ENCODE measurements at regions not wholly inside any gene's neighbourhood (a gene's known extent, or its start where the extent isn't known, plus 50 kb on each side); places are given as distances from the start of the nearest gene placed in this dataset.

DNA sequence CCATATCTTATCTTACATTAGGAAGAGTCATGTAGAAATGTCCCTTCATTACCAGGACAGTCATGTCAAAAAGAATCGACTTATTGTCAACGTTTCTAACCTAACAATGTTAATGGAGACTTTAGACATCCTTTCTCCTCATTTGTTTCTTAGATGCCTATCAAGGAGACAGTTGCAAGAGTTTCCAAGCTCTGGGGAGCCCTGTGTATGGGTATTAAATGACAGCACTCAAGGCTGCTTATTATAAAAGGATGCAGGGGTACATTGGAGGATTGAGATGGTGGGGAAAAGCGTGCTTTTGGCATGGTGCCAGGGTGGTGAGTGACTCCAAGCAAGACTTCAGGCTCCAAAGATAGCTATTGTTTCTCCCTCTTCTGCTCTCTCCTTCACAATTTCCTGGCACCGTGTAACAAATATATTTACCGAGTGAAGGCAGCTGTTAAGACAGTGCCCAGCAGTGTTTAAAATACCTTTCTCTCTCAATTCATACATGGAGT, 461.3 kb upstream of the CLINT1 start:
- Histone ChIP-seq H2AFZ (ENCODE audit: insufficient read depth, low read depth, low read length, poor library complexity, severe bottlenecking) (no peak overlapping the region), H3K4me1 (ENCODE audit: control insufficient read depth in 1 of 2, insufficient read depth in 2 of 2, low read length in 2 of 2) (no peaks in the 10 kb centered on the region), H3K27me3 (ENCODE audit: control insufficient read depth in 2 of 2, insufficient read depth in 2 of 2, low read length in 2 of 2) (no peaks in the 10 kb centered on the region), H3K36me3 (replicated peaks in 1 of 2; ENCODE audit: control insufficient read depth in 1 of 2, insufficient read depth in 2 of 2, low read length in 2 of 2) (no peaks in the 10 kb centered on the region), H3K79me2 (ENCODE audit: insufficient read depth, low read length) (no peaks in the 10 kb centered on the region), H3K27ac (ENCODE audit: low read depth in 1 of 2, low read length in 2 of 2) (no peak overlapping the region), H3K4me3 (replicated peaks in 1 of 3; ENCODE audit: low read depth in 2 of 3, low read length in 3 of 3) (no peak overlapping the region), H3K9me3 (replicated peaks in 1 of 2; ENCODE audit: control insufficient read depth in 1 of 2, insufficient read depth in 1 of 2, low read length in 2 of 2) (no peaks in the 10 kb centered on the region), H4K20me1 (ENCODE audit: insufficient read depth, low read length) (no peaks in the 10 kb centered on the region), H3K4me2 (replicated peaks; ENCODE audit: extremely low read depth, low read length, poor library complexity, severe bottlenecking) (no peak overlapping the region), H3K9ac (ENCODE audit: insufficient read depth, low read length, poor library complexity, severe bottlenecking) (no peak overlapping the region)
- no peak for DNase-seq
- TF ChIP-seq, protein P1, sequence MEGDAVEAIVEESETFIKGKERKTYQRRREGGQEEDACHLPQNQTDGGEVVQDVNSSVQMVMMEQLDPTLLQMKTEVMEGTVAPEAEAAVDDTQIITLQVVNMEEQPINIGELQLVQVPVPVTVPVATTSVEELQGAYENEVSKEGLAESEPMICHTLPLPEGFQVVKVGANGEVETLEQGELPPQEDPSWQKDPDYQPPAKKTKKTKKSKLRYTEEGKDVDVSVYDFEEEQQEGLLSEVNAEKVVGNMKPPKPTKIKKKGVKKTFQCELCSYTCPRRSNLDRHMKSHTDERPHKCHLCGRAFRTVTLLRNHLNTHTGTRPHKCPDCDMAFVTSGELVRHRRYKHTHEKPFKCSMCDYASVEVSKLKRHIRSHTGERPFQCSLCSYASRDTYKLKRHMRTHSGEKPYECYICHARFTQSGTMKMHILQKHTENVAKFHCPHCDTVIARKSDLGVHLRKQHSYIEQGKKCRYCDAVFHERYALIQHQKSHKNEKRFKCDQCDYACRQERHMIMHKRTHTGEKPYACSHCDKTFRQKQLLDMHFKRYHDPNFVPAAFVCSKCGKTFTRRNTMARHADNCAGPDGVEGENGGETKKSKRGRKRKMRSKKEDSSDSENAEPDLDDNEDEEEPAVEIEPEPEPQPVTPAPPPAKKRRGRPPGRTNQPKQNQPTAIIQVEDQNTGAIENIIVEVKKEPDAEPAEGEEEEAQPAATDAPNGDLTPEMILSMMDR (IDR thresholded peaks at IDR 0.05), result no peak
- intact Hi-C loops (cut with micrococcal nuclease), result no loop called here
- 83% methylated on average over 1 of the region's 5 CpGs for WGBS (ENCODE audit: insufficient coverage)
- Mint-ChIP-seq H3K9me3 (peaks cover 0 to 2% (median 0%) of the 10 kb centered on the region in 7 donors), H3K27me3 (ENCODE audit: low read depth in 3 of 3) (peaks cover 1 to 2% (median 2%) of the 10 kb centered on the region in 3 donors), H3K27ac (no peak overlapping the region), H3K4me3 (no peak overlapping the region), H3K36me3 (no peaks in the 10 kb centered on the region), H3K4me1 (peaks cover 6% of the 10 kb centered on the region)

DNA sequence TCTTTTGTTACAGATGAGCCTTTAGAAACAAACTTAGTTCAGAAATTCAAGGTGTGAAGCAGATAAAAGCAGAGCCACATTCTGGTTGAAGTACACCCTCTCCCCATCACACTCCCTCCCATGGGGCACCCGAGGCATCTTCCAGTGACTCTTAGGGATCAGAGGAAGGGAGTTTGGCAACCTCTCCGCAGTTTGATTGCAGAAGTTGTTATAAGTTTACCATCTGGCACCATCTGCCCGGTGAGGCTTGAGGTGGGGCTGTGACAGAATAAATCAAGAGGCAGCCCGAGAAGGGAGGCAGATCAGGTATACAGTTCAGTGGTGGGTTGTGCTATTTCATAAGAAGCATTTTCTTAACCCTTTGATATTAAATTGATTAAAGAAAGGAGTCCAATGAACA, 458.6 kb upstream of the CLINT1 start:
- WGBS (ENCODE audit: insufficient coverage), result no CpG with 5 or more reads among the region's 4 CpGs
- DNase-seq, result no peak
- TF ChIP-seq, protein P1 (IDR thresholded peaks at IDR 0.05), result no peak
- H3K4me1 ChIP-seq (ENCODE audit: control insufficient read depth in 1 of 2, insufficient read depth in 2 of 2, low read length in 2 of 2), result no peaks in the 10 kb centered on the region
- no peaks in the 10 kb centered on the region for H3K79me2 ChIP-seq (ENCODE audit: insufficient read depth, low read length)
- Mint-ChIP-seq H3K4me3 (no peak overlapping the region), H3K27ac (no peak overlapping the region), H3K27me3 (ENCODE audit: low read depth in 3 of 3) (no peaks in the 10 kb centered on the region), H3K9me3 (no peaks in the 10 kb centered on the region), H3K36me3 (no peaks in the 10 kb centered on the region), H3K4me1 (peaks cover 8% of the 10 kb centered on the region)
- no peak overlapping the region for H3K4me3 ChIP-seq (replicated peaks in 1 of 3; ENCODE audit: low read depth in 2 of 3, low read length in 3 of 3)
- H3K9ac ChIP-seq (ENCODE audit: insufficient read depth, low read length, poor library complexity, severe bottlenecking), result no peak overlapping the region
- H4K20me1 ChIP-seq (ENCODE audit: insufficient read depth, low read length), result no peaks in the 10 kb centered on the region
- H3K9me3 ChIP-seq (replicated peaks in 1 of 2; ENCODE audit: control insufficient read depth in 1 of 2, insufficient read depth in 1 of 2, low read length in 2 of 2), result no peaks in the 10 kb centered on the region
- no peak overlapping the region for H3K4me2 ChIP-seq (replicated peaks; ENCODE audit: extremely low read depth, low read length, poor library complexity, severe bottlenecking)
- intact Hi-C loops (cut with micrococcal nuclease), result no loop called here
- no peaks in the 10 kb centered on the region for H3K36me3 ChIP-seq (replicated peaks in 1 of 2; ENCODE audit: control insufficient read depth in 1 of 2, insufficient read depth in 2 of 2, low read length in 2 of 2)
- H2AFZ ChIP-seq (ENCODE audit: insufficient read depth, low read depth, low read length, poor library complexity, severe bottlenecking), result no peak overlapping the region
- H3K27ac ChIP-seq (ENCODE audit: low read depth in 1 of 2, low read length in 2 of 2), result no peak overlapping the region
- no peaks in the 10 kb centered on the region for H3K27me3 ChIP-seq (ENCODE audit: control insufficient read depth in 2 of 2, insufficient read depth in 2 of 2, low read length in 2 of 2)
